ENCODE measurements at regions not wholly inside any gene's neighbourhood (a gene's known extent, or its start where the extent isn't known, plus 50 kb on each side); places are given as distances from the start of the nearest gene placed in this dataset.

DNA sequence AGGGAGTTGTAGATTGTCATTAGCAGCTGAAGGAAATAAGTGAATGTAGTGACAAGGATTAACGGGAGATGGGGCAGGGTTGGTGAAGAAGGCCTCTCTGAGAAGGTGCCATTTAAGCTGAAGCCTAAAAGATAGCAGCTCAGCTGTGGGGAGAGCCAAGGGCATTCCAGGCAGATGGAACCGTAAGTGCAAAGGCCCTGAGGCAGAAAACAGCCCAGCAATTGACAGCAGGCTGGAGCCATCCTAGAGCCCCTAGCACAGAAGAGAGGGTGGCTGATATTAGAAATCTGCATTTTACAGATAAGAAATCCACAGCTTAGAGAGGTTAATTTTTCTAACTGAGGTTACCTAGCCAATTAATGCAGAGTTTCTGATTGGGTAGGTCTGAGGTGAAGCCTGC, 374.5 kb upstream of the PROK2 start:
- TF ChIP-seq CTCF (IDR thresholded peaks at IDR 0.05): no peak
- Histone ChIP-seq H3K27me3 (ENCODE audit: control insufficient read depth, insufficient read depth, low read length) (no peaks in the 10 kb centered on the region), H3K4me1 (ENCODE audit: control insufficient read depth, insufficient read depth, low read length) (peaks cover 16% of the 10 kb centered on the region), H3K36me3 (ENCODE audit: control insufficient read depth, insufficient read depth, low read length) (no peaks in the 10 kb centered on the region), H3K4me3 (ENCODE audit: low read length) (no peak overlapping the region), H3K9me3 (ENCODE audit: control insufficient read depth, insufficient read depth, low read length) (peaks cover under 1% of the 10 kb centered on the region), H3K27ac (ENCODE audit: low read length) (no peak overlapping the region)
- H3K4me3 Mint-ChIP-seq: no peak overlapping the region
- H3K9me3 Mint-ChIP-seq: no peaks in the 10 kb centered on the region
- WGBS (ENCODE audit: insufficient coverage): 97% methylated on average over 2 of the region's 2 CpGs
- H3K27ac Mint-ChIP-seq: no peak overlapping the region
- DNase-seq (no peak), ATAC-seq (no peak)
- peaks cover 0 to 6% of the 10 kb centered on the region in 2 donors for H3K4me1 Mint-ChIP-seq
- intact Hi-C loops (cut with micrococcal nuclease): no loop called here
- H3K27me3 Mint-ChIP-seq (ENCODE audit: low read depth in 2 of 2): peaks cover 0 to 11% of the 10 kb centered on the region in 2 donors
- no peaks in the 10 kb centered on the region for H3K36me3 Mint-ChIP-seq

DNA sequence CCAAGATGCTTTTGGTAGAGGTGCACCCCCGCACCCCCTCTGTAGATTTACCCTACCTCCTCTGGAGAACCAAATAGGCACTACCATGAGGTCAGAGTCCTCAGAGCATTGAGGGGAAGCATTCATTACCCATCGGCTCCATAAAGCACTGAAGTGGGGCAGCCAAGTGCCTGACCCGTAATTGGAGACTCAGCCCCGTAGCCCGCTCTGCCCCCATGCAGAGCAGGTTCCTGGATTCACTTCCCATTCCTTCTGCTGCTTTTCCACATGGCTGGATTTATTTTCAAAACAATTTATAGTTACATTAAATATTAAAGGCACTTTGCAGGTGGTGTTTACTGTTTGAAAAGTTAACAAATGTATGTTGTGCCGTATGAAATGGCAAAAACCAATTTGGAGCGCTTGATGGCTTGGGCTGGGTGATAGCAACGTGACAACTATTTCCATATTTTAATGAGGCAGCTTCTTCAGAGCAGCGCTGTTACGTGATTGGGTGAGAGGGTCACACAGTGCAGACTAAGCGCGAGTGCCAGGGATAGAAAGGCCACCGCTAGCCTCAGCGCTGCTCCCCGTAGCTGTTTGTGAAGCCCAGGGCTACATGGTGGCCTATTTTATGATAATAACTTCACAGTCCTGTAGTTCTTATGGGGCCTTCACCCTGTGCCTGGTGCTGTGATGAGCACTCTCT, 373.8 kb upstream of the PROK2 start:
- 90% methylated on average over 15 of the region's 15 CpGs for WGBS (ENCODE audit: insufficient coverage)
- ATAC-seq: no peak
- intact Hi-C loops (cut with micrococcal nuclease): no loop called here

DNA sequence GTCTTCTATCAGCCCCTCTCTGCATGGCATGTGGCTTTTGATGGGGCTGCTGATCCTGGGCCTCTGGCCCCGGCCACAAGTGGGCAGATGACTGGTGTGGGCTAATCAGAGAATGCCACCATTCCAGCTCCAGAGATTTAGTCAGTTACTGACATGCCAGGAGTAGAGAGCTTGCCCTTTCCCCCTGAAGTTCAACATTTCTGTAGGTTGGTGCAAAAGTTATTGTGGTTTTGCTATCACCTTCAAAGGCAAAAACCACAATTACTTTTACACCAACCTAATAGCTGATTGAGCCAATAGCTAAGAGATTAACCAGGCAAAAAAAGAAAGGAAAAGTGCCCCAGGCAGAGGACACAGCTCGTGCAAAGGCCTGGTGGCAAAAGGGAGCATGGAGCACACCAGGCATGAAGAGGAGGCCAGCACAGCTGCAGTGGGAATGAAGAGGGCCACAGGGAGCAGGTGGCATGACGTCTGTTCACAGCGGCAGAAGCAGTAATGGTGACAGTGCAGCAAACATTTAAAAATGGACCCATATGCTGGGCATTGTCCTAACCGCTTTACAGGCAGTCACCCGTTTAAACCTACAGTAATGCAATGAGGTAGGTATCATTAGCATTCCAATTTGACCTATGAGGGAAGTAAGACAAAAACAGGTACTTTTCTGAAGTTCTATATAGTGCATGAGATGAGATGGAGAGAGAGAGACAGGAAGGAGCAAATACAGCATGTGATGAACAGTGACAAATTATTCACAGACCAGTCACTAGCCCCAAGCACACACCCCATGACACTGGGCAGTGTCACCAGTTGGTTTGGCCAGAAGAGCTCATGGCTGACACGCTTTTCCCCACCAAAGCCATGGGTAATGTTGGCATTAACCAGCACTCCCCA, 373.0 kb upstream of the PROK2 start:
- Mint-ChIP-seq H3K4me3 (no peak overlapping the region), H3K4me1 (peaks cover 0 to 5% of the 10 kb centered on the region in 2 donors), H3K36me3 (no peaks in the 10 kb centered on the region), H3K27ac (no peak overlapping the region), H3K9me3 (peaks cover 0 to 2% of the 10 kb centered on the region in 2 donors), H3K27me3 (ENCODE audit: low read depth in 2 of 2) (peaks cover 0 to 11% of the 10 kb centered on the region in 2 donors)
- WGBS (ENCODE audit: insufficient coverage): 79% methylated on average over 7 of the region's 7 CpGs
- Histone ChIP-seq H3K9me3 (ENCODE audit: control insufficient read depth, insufficient read depth, low read length) (peaks cover 2% of the 10 kb centered on the region), H3K36me3 (ENCODE audit: control insufficient read depth, insufficient read depth, low read length) (no peaks in the 10 kb centered on the region), H3K4me3 (ENCODE audit: low read length) (no peak overlapping the region), H3K4me1 (ENCODE audit: control insufficient read depth, insufficient read depth, low read length) (peaks cover 5% of the 10 kb centered on the region), H3K27me3 (ENCODE audit: control insufficient read depth, insufficient read depth, low read length) (no peaks in the 10 kb centered on the region), H3K27ac (ENCODE audit: low read length) (no peak overlapping the region)
- no peak for TF ChIP-seq CTCF (IDR thresholded peaks at IDR 0.05)
- intact Hi-C loops (cut with micrococcal nuclease): no loop called here
- no peak for DNase-seq
- no peak for ATAC-seq

More for the DNA sequence above, 373.8 kb upstream of the PROK2 start:
- Mint-ChIP-seq H3K36me3 (no peaks in the 10 kb centered on the region), H3K27ac (no peak overlapping the region), H3K9me3 (peaks cover 0 to 2% of the 10 kb centered on the region in 2 donors), H3K4me3 (no peak overlapping the region), H3K27me3 (ENCODE audit: low read depth in 2 of 2) (peaks cover 0 to 11% of the 10 kb centered on the region in 2 donors), H3K4me1 (peaks cover 0 to 6% of the 10 kb centered on the region in 2 donors)
- DNase-seq: no peak
- no peak overlapping the region for H3K27ac ChIP-seq (ENCODE audit: low read length)
- H3K4me3 ChIP-seq (ENCODE audit: low read length): no peak overlapping the region
- no peak for TF ChIP-seq CTCF (IDR thresholded peaks at IDR 0.05)
- peaks cover 12% of the 10 kb centered on the region for H3K4me1 ChIP-seq (ENCODE audit: control insufficient read depth, insufficient read depth, low read length)
- H3K9me3 ChIP-seq (ENCODE audit: control insufficient read depth, insufficient read depth, low read length): peaks cover 2% of the 10 kb centered on the region
- no peaks in the 10 kb centered on the region for H3K27me3 ChIP-seq (ENCODE audit: control insufficient read depth, insufficient read depth, low read length)
- no peaks in the 10 kb centered on the region for H3K36me3 ChIP-seq (ENCODE audit: control insufficient read depth, insufficient read depth, low read length)
